ENCODE measurements at regions not wholly inside any gene's neighbourhood (a gene's known extent, or its start where the extent isn't known, plus 50 kb on each side); places are given as distances from the start of the nearest gene placed in this dataset.

GRCh38 chr6:121651420-121651819, 216.0 kb downstream of the GJA1 start:
- no peak overlapping the region for H3K4me2 ChIP-seq (ENCODE audit: control insufficient read depth, insufficient read depth)
- POLR2A ChIA-PET: no interaction called here
- H4K20me1 ChIP-seq (ENCODE audit: control insufficient read depth, insufficient read depth): no peaks in the 10 kb centered on the region
- ATAC-seq: no peak
- no peak for FAIRE-seq
- WGBS (ENCODE audit: insufficient coverage, insufficient replicate concordance, low lambda C conversion rate, missing lambda C conversion rate): 0% methylated on average over 1 of the region's 1 CpG
- no peak overlapping the region for H3K9ac ChIP-seq (ENCODE audit: control insufficient read depth, insufficient read depth, low read length)
- CTCF ChIA-PET: interaction anchor here (0.6 kb wide), 1 partner anchor 1150 kb away, joined by 3 read pairs; no protein-coding TSS in a partner anchor
- no peaks in the 10 kb centered on the region for H3K27me3 ChIP-seq (replicated peaks in 1 of 2; ENCODE audit: control insufficient read depth in 2 of 2, insufficient read depth in 2 of 2, low read length in 1 of 2)
- no peaks in the 10 kb centered on the region for H3K9me3 ChIP-seq (replicated peaks; ENCODE audit: control insufficient read depth, insufficient read depth, low read length)
- H3K79me2 ChIP-seq (ENCODE audit: control insufficient read depth, insufficient read depth, low read length): no peaks in the 10 kb centered on the region
- in situ Hi-C loops (cut with MboI) (no loop called here), intact Hi-C loops (cut with micrococcal nuclease; ENCODE audit: unreplicated experiment) (no loop called here)
- SMC1A ChIA-PET (ENCODE audit: uncharacterized antibody, unreplicated experiment): no interaction called here
- H3K27ac ChIP-seq (ENCODE audit: control insufficient read depth, insufficient read depth): no peak overlapping the region
- no TSS peak for BruUV-seq (replicated peaks)
- H3K4me1 ChIP-seq (ENCODE audit: control insufficient read depth, insufficient read depth, low read length): no peaks in the 10 kb centered on the region
- RAD21 ChIA-PET (ENCODE audit: unreplicated experiment): no interaction called here
- TF ChIP-seq, protein P1, sequence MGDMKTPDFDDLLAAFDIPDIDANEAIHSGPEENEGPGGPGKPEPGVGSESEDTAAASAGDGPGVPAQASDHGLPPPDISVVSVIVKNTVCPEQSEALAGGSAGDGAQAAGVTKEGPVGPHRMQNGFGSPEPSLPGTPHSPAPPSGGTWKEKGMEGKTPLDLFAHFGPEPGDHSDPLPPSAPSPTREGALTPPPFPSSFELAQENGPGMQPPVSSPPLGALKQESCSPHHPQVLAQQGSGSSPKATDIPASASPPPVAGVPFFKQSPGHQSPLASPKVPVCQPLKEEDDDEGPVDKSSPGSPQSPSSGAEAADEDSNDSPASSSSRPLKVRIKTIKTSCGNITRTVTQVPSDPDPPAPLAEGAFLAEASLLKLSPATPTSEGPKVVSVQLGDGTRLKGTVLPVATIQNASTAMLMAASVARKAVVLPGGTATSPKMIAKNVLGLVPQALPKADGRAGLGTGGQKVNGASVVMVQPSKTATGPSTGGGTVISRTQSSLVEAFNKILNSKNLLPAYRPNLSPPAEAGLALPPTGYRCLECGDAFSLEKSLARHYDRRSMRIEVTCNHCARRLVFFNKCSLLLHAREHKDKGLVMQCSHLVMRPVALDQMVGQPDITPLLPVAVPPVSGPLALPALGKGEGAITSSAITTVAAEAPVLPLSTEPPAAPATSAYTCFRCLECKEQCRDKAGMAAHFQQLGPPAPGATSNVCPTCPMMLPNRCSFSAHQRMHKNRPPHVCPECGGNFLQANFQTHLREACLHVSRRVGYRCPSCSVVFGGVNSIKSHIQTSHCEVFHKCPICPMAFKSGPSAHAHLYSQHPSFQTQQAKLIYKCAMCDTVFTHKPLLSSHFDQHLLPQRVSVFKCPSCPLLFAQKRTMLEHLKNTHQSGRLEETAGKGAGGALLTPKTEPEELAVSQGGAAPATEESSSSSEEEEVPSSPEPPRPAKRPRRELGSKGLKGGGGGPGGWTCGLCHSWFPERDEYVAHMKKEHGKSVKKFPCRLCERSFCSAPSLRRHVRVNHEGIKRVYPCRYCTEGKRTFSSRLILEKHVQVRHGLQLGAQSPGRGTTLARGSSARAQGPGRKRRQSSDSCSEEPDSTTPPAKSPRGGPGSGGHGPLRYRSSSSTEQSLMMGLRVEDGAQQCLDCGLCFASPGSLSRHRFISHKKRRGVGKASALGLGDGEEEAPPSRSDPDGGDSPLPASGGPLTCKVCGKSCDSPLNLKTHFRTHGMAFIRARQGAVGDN (IDR thresholded peaks at IDR 0.05): no peak
- TF ChIP-seq SMARCA5 (IDR thresholded peaks at IDR 0.05) (no peak), KLF5 (IDR thresholded peaks at IDR 0.05; ENCODE audit: partially characterized antibody) (no peak), JUNB (IDR thresholded peaks at IDR 0.05) (no peak), ZSCAN29 (IDR thresholded peaks at IDR 0.05) (no peak), TCF3 (IDR thresholded peaks at IDR 0.05; ENCODE audit: borderline replicate concordance, insufficient read depth, low read depth, low read length) (no peak), ZNF274 (IDR thresholded peaks at IDR 0.05; ENCODE audit: insufficient read depth, insufficient read length) (no peak), CREB1 (IDR thresholded peaks at IDR 0.05; ENCODE audit: low read depth) (no peak), ETV6 (conservative IDR thresholded peaks at IDR 0.05 in 1 of 2, IDR thresholded peaks at IDR 0.05 in 1 of 2; ENCODE audit: borderline replicate concordance in 1 of 2, low read depth in 1 of 2) (no peak), HDGF (IDR thresholded peaks at IDR 0.05) (no peak), BRCA1 (IDR thresholded peaks at IDR 0.05; ENCODE audit: low read depth, low read length) (no peak), MEF2A (IDR thresholded peaks at IDR 0.05; ENCODE audit: insufficient read depth, low read depth, low read length) (no peak)
- TF ChIP-seq, protein P2, sequence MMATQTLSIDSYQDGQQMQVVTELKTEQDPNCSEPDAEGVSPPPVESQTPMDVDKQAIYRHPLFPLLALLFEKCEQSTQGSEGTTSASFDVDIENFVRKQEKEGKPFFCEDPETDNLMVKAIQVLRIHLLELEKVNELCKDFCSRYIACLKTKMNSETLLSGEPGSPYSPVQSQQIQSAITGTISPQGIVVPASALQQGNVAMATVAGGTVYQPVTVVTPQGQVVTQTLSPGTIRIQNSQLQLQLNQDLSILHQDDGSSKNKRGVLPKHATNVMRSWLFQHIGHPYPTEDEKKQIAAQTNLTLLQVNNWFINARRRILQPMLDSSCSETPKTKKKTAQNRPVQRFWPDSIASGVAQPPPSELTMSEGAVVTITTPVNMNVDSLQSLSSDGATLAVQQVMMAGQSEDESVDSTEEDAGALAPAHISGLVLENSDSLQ (IDR thresholded peaks at IDR 0.05): no peak
- H3K4me3 ChIP-seq: no peak overlapping the region
- no peaks in the 10 kb centered on the region for H3K36me3 ChIP-seq (ENCODE audit: control insufficient read depth in 2 of 2, insufficient read depth in 2 of 2, low read length in 1 of 2)
- no peak overlapping the region for H2AFZ ChIP-seq (ENCODE audit: control insufficient read depth, low read depth, low read length)
- no peak for DNase-seq (ENCODE audit: low read depth, low spot score)

All from GM12878 (cell line).